Astrocyte of the cerebellum (primary cell): ENCODE measurements at regions not wholly inside any gene's neighbourhood (a gene's known extent, or its start where the extent isn't known, plus 50 kb on each side); places are given as distances from the start of the nearest gene placed in this dataset.
A peak's percentile ranks its signal among the peaks of the same experiment; 100 is the strongest.

Source experiments
- DNase-seq: peaks from one replicate; pipeline ENCODE4 v3.0.0-alpha.2; 2011; ENCODE audit warnings: low read depth
- H3K4me3 ChIP-seq: 2 replicates; pipeline ENCODE4 v1.5.1; 2011; ENCODE audit warnings: mild to moderate bottlenecking, low read depth, low read length, moderate library complexity
- in situ Hi-C: cut with HindIII; loops from 2 replicates; pipeline ENCODE4 v1.10.0; 2017; ENCODE audit warnings: low sequenced_read_pairs
- TF ChIP-seq, protein P1 (sequence below): IDR thresholded peaks from 2 replicates; pipeline ENCODE4 v1.5.1; 2012; ENCODE audit warnings: low read length, low read depth, moderate library complexity, mild to moderate bottlenecking; ENCODE audit errors: missing control alignments

DNA sequence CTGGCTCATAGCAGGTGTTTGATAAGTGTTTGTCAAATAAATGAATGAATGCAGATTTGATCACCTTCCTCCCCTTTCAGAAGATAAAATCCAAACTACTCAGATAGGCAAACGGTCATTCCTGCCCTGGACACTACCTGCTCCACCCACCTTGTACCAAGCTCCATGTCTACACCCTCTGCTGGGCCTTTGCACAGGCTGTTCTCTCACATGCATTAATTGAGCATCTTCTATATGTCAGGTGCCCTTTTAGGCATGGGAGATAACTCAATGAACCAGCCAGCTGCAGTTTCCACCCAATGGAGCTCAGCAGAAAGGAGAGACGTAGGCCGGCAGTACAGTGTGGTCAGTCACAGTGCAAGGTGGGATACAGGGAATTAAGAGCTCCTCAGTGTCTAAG is 102.3 kb upstream of the CPEB4 start:
- no peak overlapping the region for H3K4me3 ChIP-seq
- in situ Hi-C loops: loop anchor here (5.0 kb wide), 1 partner anchor 71 kb away; no protein-coding TSS in a partner anchor
- TF ChIP-seq, protein P1, sequence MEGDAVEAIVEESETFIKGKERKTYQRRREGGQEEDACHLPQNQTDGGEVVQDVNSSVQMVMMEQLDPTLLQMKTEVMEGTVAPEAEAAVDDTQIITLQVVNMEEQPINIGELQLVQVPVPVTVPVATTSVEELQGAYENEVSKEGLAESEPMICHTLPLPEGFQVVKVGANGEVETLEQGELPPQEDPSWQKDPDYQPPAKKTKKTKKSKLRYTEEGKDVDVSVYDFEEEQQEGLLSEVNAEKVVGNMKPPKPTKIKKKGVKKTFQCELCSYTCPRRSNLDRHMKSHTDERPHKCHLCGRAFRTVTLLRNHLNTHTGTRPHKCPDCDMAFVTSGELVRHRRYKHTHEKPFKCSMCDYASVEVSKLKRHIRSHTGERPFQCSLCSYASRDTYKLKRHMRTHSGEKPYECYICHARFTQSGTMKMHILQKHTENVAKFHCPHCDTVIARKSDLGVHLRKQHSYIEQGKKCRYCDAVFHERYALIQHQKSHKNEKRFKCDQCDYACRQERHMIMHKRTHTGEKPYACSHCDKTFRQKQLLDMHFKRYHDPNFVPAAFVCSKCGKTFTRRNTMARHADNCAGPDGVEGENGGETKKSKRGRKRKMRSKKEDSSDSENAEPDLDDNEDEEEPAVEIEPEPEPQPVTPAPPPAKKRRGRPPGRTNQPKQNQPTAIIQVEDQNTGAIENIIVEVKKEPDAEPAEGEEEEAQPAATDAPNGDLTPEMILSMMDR: no peak
- no peak for DNase-seq

- TF ChIP-seq, protein P1: no peak
- no peak for DNase-seq
- in situ Hi-C loops: loop anchor here (5.0 kb wide), 1 partner anchor 71 kb away; no protein-coding TSS in a partner anchor
- H3K4me3 ChIP-seq: no peak overlapping the region
Measured at GRCh38 chr5:173786286-173787187, 101.6 kb upstream of the CPEB4 start.

GRCh38 chr5:173789031-173789920 is 98.9 kb upstream of the CPEB4 start:
- in situ Hi-C loops: loop anchor here (5.0 kb wide), 1 partner anchor 68 kb away; no protein-coding TSS in a partner anchor
- TF ChIP-seq, protein P1: no peak
- no peak overlapping the region for H3K4me3 ChIP-seq
- DNase-seq: peak; percentile 65

DNA sequence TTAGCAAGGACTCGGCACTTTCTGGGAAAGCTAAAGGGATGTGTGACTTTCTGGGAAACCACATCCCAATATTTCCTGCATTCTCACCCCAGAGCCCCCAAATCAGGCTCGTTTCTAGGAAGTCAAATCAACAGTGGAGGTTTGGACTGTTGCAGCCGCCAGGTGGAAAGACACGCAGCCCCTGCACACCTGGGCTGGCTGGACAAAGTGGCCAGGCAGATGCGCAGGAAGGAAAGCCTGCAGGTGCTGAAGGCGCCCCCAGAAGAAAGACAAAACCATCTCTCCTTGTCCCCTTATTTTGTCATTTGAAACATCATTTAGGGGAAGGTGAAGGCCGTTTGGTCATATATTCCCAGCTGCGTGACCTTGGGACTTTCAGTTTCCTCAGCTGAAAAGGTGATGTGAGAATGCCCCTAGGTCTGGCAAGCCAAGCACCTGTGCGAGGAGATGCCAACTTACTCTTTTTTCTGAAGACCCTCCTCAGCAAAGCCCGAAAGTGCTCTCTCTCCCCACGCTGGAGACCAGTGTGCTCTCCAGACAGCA is 97.9 kb upstream of the CPEB4 start:
- TF ChIP-seq, protein P1: no peak
- no peak for DNase-seq
- in situ Hi-C loops: no loop called here
- H3K4me3 ChIP-seq: no peak overlapping the region

DNA sequence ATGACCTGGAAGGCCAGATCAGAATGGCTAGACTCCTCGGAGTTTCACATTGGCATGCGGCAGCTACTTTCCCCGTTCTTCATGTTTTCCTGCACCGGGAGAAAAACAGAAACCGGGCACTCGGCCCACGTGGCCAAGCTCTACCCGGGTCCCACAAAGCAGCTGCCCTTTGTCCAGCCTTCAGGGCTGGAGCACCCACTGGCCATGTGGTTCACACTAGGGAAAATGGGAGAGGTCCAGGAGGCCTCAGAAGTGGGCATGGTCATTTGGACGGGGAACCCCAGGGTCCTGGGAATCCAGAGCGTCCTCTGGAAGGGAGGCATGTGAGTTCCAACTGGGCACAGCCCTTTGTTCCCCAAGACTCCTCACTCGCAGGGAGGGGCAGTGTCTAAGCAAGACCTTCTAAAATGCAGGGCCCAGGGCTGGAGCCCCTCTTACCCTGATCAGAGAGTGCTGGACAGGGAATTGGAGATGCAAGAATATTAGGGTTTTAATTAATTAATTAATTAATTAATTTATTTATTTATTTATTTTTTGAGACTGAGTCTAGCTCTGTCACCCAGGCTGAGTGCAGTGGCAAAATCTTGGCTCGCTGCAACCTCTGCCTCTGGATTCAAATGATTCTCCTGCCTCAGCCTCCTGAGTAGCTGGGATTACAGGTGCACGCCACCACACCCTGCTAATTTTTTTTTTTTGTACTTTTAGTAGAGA is 97.2 kb upstream of the CPEB4 start:
- in situ Hi-C loops: no loop called here
- no peak for DNase-seq
- H3K4me3 ChIP-seq: no peak overlapping the region
- TF ChIP-seq, protein P1: no peak
